HCT116 (cell line): ENCODE measurements at regions not wholly inside any gene's neighbourhood (a gene's known extent, or its start where the extent isn't known, plus 50 kb on each side); places are given as distances from the start of the nearest gene placed in this dataset.

ENCODE experiments used
- ATAC-seq: fragments of 200-7000 bp; cut with Tn5 transposase; 2 replicates; pipeline ENCODE4 v1.9.1; 2020; ENCODE audit warnings: mild to moderate bottlenecking, moderate library complexity
- BruUV-seq: library from RNA; stranded (reverse); fragments of 400-500 nt; replicated peaks from 2 replicates; lab custom pipeline; 2021; lab: Mats Ljungman, UMichigan
- CTCF ChIA-PET: fragments of 300-600 bp; sonication (Branson Sonifier 250); formaldehyde crosslinking; loops from one replicate; lab custom pipeline; 2021; ENCODE audit warnings: antibody characterized with exemption; lab: Charles Lee
- POLR2A ChIA-PET: fragments of 300-600, 350-600 bp; sonication (Branson Sonifier 250); formaldehyde crosslinking; loops from one replicate; lab custom pipeline; 2021; ENCODE audit warnings: antibody characterized with exemption; lab: Charles Lee
- RAD21 ChIA-PET, 2 experiments: fragments of 300-600 bp; sonication (Branson Sonifier 250); formaldehyde crosslinking; loops; one replicate each; lab custom pipeline; 2023; ENCODE audit warnings: low total read pairs in 2 of 2; ENCODE audit not compliant: uncharacterized antibody in 2 of 2, unreplicated experiment in 2 of 2, low non-redundant PET in 1 of 2; lab: Charles Lee
- DNase-seq: peaks from one replicate; pipeline ENCODE4 v3.0.0-alpha.2; 2010; ENCODE audit warnings: low read depth, low spot score
- H2AFZ ChIP-seq: fragments of 200-600 bp; shearing (Covaris generic), sonication (generic); 2 replicates; pipeline ENCODE4 v1.6.1; 2017; ENCODE audit warnings: low read depth, mixed run types, mixed read lengths, antibody characterized with exemption, low read length; ENCODE audit not compliant: poor library complexity, severe bottlenecking
- H3K27ac ChIP-seq: 2 replicates; pipeline ENCODE4 v1.5.1; 2012; ENCODE audit warnings: low read depth, low read length
- H3K27me3 ChIP-seq: fragments of 200-600 bp; sonication (generic); 2 replicates; pipeline ENCODE4 v1.6.1; 2016; ENCODE audit warnings: mixed run types, low read length, mixed read lengths; ENCODE audit not compliant: insufficient read depth
- H3K36me3 ChIP-seq, 2 experiments: fragments of 200-500 bp in 1 of 2; fragments of 200-600 bp in 1 of 2; sonication (Bioruptor generic) in 1 of 2; sonication (generic) in 1 of 2; 2 replicates each; pipeline versions ENCODE4 v1.5.1 to v1.6.1; 2014 to 2016; ENCODE audit warnings: low read length in 2 of 2, inconsistent platforms in 1 of 2, mixed read lengths in 1 of 2, mixed run types in 1 of 2; ENCODE audit not compliant: insufficient read depth in 2 of 2, control insufficient read depth in 1 of 2
- H3K4me1 ChIP-seq, 2 experiments: fragments of 200-600 bp in 1 of 2; sonication (generic) in 1 of 2; 2 replicates each; pipeline versions ENCODE4 v1.5.1 to v1.6.1; 2012 to 2017; ENCODE audit warnings: low read length in 2 of 2, inconsistent platforms in 1 of 2, mild to moderate bottlenecking in 1 of 2, mixed read lengths in 1 of 2, mixed run types in 1 of 2, moderate library complexity in 1 of 2; ENCODE audit not compliant: insufficient read depth in 2 of 2, control insufficient read depth in 1 of 2
- H3K4me2 ChIP-seq: fragments of 200-600 bp; sonication (generic); 2 replicates; pipeline ENCODE4 v1.6.1; 2017; ENCODE audit warnings: mixed run types, low read length, mixed read lengths
- H3K4me3 ChIP-seq, 2 experiments: fragments of 200-600 bp in 1 of 2; sonication (generic) in 1 of 2; replicated peaks in 1 of 2; 2 replicates each; pipeline ENCODE4 v1.5.1; 2011 to 2016; ENCODE audit warnings: low read length in 2 of 2, control low read depth in 1 of 2, low read depth in 1 of 2, mild to moderate bottlenecking in 1 of 2, mixed read lengths in 1 of 2, mixed run types in 1 of 2
- H3K79me2 ChIP-seq: fragments of 200-600 bp; sonication (generic); 2 replicates; pipeline ENCODE4 v1.6.1; 2017; ENCODE audit warnings: mild to moderate bottlenecking, mixed run types, low read length, moderate library complexity, mixed read lengths; ENCODE audit not compliant: insufficient read depth
- H3K9ac ChIP-seq: fragments of 200-600 bp; sonication (generic); 2 replicates; pipeline ENCODE4 v1.6.1; 2016; ENCODE audit warnings: low read length, mixed read lengths
- H3K9me2 ChIP-seq: fragments of 200-600 bp; sonication (generic), shearing (Covaris generic); 2 replicates; pipeline ENCODE4 v1.6.1; 2017; ENCODE audit warnings: mixed run types, mild to moderate bottlenecking, moderate library complexity; ENCODE audit not compliant: insufficient read depth
- H3K9me3 ChIP-seq, 2 experiments: fragments of 200-500 bp in 1 of 2; fragments of 200-600 bp in 1 of 2; sonication (Bioruptor generic) in 1 of 2; sonication (generic) in 1 of 2; 2 replicates each; pipeline ENCODE4 v1.6.1; 2014 to 2017; ENCODE audit warnings: low read length in 2 of 2, mixed read lengths in 2 of 2, inconsistent platforms in 1 of 2, low read depth in 1 of 2, mild to moderate bottlenecking in 1 of 2, mixed run types in 1 of 2, moderate library complexity in 1 of 2; ENCODE audit not compliant: control insufficient read depth in 1 of 2, insufficient read depth in 1 of 2
- H4K20me1 ChIP-seq: fragments of 200-600 bp; sonication (generic), shearing (Covaris generic); 2 replicates; pipeline ENCODE4 v1.6.1; 2017; ENCODE audit warnings: mixed run types, mild to moderate bottlenecking, moderate library complexity; ENCODE audit not compliant: insufficient read depth
- CTCF ChIP-seq, 3 experiments: fragments of 200-600 bp in 1 of 3; sonication (generic) in 1 of 3; IDR thresholded peaks in 2 of 3; conservative IDR thresholded peaks in 1 of 3; 2 replicates each; pipeline ENCODE4 v1.5.1; 2012 to 2017; ENCODE audit warnings: low read depth in 2 of 3, low read length in 2 of 3, antibody characterized with exemption in 1 of 3, borderline replicate concordance in 1 of 3, control low read depth in 1 of 3, mild to moderate bottlenecking in 1 of 3, mixed read lengths in 1 of 3, mixed run types in 1 of 3, moderate library complexity in 1 of 3; ENCODE audit not compliant: insufficient read depth in 1 of 3
- RAD21 ChIP-seq: IDR thresholded peaks from 2 replicates; pipeline ENCODE4 v1.6.1; 2012; ENCODE audit warnings: low read depth, mild to moderate bottlenecking
- intact Hi-C: fragments of 100-400 bp; cut with micrococcal nuclease; formaldehyde crosslinking; loops from 2 replicates; pipeline ENCODE4 v1.10.0; 2022

GRCh38 chr6:150710236-150710635, 110.6 kb downstream of the PLEKHG1 start:
- Histone ChIP-seq H3K27me3 (no peaks in the 10 kb centered on the region), H3K27ac (no peak overlapping the region), H3K79me2 (no peaks in the 10 kb centered on the region), H3K36me3 (no peaks in the 10 kb centered on the region), H3K4me3 (no peak overlapping the region), H3K9me3 (no peaks in the 10 kb centered on the region), H3K4me2 (no peak overlapping the region), H3K4me1 (no peaks in the 10 kb centered on the region), H2AFZ (no peak overlapping the region), H3K9ac (no peak overlapping the region), H3K9me2 (no peaks in the 10 kb centered on the region), H4K20me1 (no peaks in the 10 kb centered on the region)
- DNase-seq (no peak), ATAC-seq (no peak)
- CTCF ChIA-PET, result no interaction called here
- POLR2A ChIA-PET, result no interaction called here
- no TSS peak for BruUV-seq
- intact Hi-C loops, result no loop called here
- RAD21 ChIA-PET, result no interaction called here
- no peak for TF ChIP-seq CTCF (IDR thresholded peaks at IDR 0.05 in 2 of 3, conservative IDR thresholded peaks at IDR 0.05 in 1 of 3; ENCODE audit: borderline replicate concordance in 1 of 3, insufficient read depth in 1 of 3, low read depth in 2 of 3, low read length in 2 of 3)

- Histone ChIP-seq H3K27me3 (no peaks in the 10 kb centered on the region), H3K36me3 (no peaks in the 10 kb centered on the region), H3K9ac (no peak overlapping the region), H2AFZ (no peak overlapping the region), H3K27ac (no peak overlapping the region), H3K4me2 (no peak overlapping the region), H3K79me2 (no peaks in the 10 kb centered on the region), H3K9me2 (no peaks in the 10 kb centered on the region), H3K9me3 (no peaks in the 10 kb centered on the region), H3K4me1 (no peaks in the 10 kb centered on the region), H4K20me1 (no peaks in the 10 kb centered on the region), H3K4me3 (no peak overlapping the region)
- ChIA-PET POLR2A (no interaction called here), RAD21 (no interaction called here), CTCF (no interaction called here)
- BruUV-seq, result no TSS peak
- DNase-seq, result no peak
- TF ChIP-seq RAD21, result no peak
- no peak for TF ChIP-seq CTCF (IDR thresholded peaks at IDR 0.05 in 2 of 3, conservative IDR thresholded peaks at IDR 0.05 in 1 of 3; ENCODE audit: borderline replicate concordance in 1 of 3, insufficient read depth in 1 of 3, low read depth in 2 of 3, low read length in 2 of 3)
- no peak for ATAC-seq
- intact Hi-C loops, result no loop called here
These were observed 111.4 kb downstream of the PLEKHG1 start for GRCh38 chr6:150711061-150711460.
